ENCODE measurements at regions not wholly inside any gene's neighbourhood (a gene's known extent, or its start where the extent isn't known, plus 50 kb on each side); places are given as distances from the start of the nearest gene placed in this dataset.
A peak's percentile ranks its signal among the peaks of the same experiment; 100 is the strongest.

GRCh38 chr6:139925894-139926641, 551.6 kb upstream of the CITED2 start:
- H3K4me3 ChIP-seq (ENCODE audit: low read length) = no peak overlapping the region
- peaks cover 6% of the 10 kb centered on the region for H3K4me1 ChIP-seq (ENCODE audit: insufficient read depth, low read length)
- H3K9me3 ChIP-seq (ENCODE audit: low read length) = no peaks in the 10 kb centered on the region
- H3K27me3 ChIP-seq (ENCODE audit: insufficient read depth, low read length) = no peaks in the 10 kb centered on the region
- H2AFZ ChIP-seq (ENCODE audit: low read depth, low read length) = no peak overlapping the region
- no peaks in the 10 kb centered on the region for H3K36me3 ChIP-seq (ENCODE audit: insufficient read depth, low read length)

- Histone ChIP-seq H3K36me3 (ENCODE audit: insufficient read depth, low read length) (no peaks in the 10 kb centered on the region), H2AFZ (ENCODE audit: low read depth, low read length) (no peak overlapping the region), H3K4me1 (ENCODE audit: insufficient read depth, low read length) (peaks cover 22% of the 10 kb centered on the region), H3K4me3 (ENCODE audit: low read length) (no peak overlapping the region), H3K9me3 (ENCODE audit: low read length) (no peaks in the 10 kb centered on the region), H3K27me3 (ENCODE audit: insufficient read depth, low read length) (no peaks in the 10 kb centered on the region)
These were observed 549.6 kb upstream of the CITED2 start for GRCh38 chr6:139923964-139924475.

DNA sequence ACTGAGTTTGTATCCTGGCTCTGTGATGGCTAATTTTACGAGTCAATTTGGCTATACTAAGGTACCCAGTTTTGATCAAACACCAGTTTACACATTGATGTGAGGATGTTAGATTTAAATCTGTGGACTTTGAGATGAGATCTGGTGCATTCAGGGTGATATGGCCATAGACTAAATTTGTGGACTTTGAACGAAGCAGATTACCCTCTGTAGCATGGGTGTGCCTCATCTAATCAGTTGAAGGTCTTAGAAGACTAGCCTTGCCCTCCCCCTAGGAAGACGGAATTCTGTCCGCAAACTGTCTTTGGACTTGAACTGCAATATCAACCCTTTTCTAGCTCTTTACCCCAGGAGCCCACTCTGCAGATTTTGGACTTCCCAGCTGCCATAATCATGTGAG, 547.8 kb upstream of the CITED2 start:
- no peaks in the 10 kb centered on the region for H3K27me3 ChIP-seq (ENCODE audit: insufficient read depth, low read length)
- no peaks in the 10 kb centered on the region for H3K36me3 ChIP-seq (ENCODE audit: insufficient read depth, low read length)
- H3K4me1 ChIP-seq (ENCODE audit: insufficient read depth, low read length) = peaks cover 38% of the 10 kb centered on the region
- no peak overlapping the region for H3K4me3 ChIP-seq (ENCODE audit: low read length)
- H3K9me3 ChIP-seq (ENCODE audit: low read length) = no peaks in the 10 kb centered on the region
- no peak overlapping the region for H2AFZ ChIP-seq (ENCODE audit: low read depth, low read length)

DNA sequence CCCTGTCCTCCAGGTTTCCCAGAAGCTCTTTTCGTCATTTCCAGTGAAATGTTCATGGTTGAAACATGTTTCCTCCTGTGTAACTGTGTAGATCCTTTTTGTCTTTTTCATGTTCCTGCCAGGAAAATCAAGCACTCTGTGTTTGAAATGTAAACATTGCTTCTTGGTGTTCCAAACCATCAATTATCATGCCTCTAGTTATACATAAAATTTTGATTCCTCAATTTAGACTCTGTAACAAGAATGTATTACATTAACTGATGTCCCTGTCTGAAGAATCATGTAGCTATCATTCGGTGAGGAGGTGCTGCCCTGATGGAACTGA, 546.3 kb upstream of the CITED2 start:
- peak overlapping the region; percentile 68 for H2AFZ ChIP-seq (ENCODE audit: low read depth, low read length)
- H3K27me3 ChIP-seq (ENCODE audit: insufficient read depth, low read length) = no peaks in the 10 kb centered on the region
- H3K36me3 ChIP-seq (ENCODE audit: insufficient read depth, low read length) = no peaks in the 10 kb centered on the region
- no peak overlapping the region for H3K4me3 ChIP-seq (ENCODE audit: low read length)
- H3K9me3 ChIP-seq (ENCODE audit: low read length) = no peaks in the 10 kb centered on the region
- peaks cover 32% of the 10 kb centered on the region for H3K4me1 ChIP-seq (ENCODE audit: insufficient read depth, low read length)

DNA sequence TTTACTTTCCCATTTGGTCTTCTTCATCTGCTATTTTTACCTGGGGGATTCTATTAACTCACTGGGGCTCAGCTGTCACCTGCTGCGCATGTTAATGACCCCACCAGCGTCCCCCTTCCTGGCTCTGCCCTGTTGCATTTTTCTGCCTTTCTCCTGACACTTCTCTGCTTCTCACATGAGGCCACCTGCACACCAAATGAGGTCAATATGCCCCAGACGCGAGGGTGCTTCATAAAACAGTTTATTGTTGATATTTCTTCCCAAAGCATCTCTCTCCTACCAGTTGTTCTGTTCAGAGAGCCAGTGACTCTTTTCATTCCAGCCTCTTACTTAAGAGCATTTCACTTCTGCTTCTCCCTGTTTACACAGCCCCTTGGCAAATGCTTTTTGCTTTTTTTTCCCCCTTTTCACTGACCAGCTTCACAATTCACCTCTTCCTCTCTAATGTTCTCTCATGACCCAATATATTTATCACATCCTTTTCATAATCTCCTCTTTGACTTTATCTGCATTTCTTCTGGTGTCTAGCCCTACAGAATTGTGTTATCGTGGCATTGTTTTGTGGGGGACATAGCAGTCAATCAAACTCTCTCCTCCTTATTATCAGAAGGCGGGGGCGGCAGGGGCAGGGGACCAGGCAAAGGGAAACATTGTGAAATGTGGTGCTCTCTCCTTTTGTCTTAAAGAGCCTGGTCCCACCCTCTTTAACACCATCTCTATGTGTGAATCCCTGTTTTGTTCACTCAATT, 545.8 kb upstream of the CITED2 start:
- Histone ChIP-seq H2AFZ (ENCODE audit: low read depth, low read length) (peak overlapping the region; percentile 68), H3K36me3 (ENCODE audit: insufficient read depth, low read length) (no peaks in the 10 kb centered on the region), H3K27me3 (ENCODE audit: insufficient read depth, low read length) (no peaks in the 10 kb centered on the region), H3K4me3 (ENCODE audit: low read length) (no peak overlapping the region), H3K9me3 (ENCODE audit: low read length) (no peaks in the 10 kb centered on the region), H3K4me1 (ENCODE audit: insufficient read depth, low read length) (peaks cover 32% of the 10 kb centered on the region)

DNA sequence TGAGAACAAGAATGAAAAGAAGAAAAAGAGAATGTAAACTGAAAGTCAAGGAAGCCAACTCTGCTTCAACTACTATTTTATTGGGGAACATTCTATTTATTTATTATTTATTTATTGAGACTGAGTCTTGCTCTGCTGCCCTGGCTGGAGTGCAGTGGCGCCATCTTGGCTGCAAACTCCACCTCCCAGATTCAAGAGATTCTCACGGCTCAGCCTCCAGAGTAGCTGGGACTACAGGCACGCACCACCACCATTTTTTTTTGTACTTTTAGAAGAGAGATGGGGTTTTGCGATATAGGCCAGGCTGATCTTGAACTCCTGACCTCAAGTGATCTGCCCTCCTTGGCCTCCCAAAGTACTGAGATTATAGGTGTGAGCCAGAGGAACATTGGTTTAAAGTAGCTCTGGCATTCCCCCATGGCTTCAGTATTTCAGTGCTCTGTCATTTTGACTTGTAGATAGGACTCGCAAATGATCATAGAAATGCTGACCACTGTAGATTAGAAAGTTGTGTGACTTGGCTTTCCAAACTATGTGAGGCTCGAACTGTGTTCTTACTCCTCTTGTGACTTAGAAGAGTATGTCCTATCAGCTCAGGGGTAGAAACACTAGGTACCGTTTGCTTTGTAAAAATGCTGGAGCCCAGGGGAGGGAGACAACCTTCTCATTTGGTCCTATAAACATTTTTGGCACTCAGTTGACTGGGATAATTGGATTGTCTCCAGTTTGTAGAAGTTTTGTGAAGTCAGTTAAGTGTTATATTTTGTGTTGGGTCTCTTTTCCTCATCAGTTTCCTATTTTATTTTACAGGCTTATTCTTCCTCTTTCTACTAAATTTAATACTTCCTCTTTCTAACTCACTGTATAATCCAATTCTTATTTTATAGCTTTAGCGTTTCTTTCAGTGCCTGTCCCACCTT, 544.9 kb upstream of the CITED2 start:
- Histone ChIP-seq H3K9me3 (ENCODE audit: low read length) (no peaks in the 10 kb centered on the region), H2AFZ (ENCODE audit: low read depth, low read length) (peak overlapping the region; percentile 68), H3K4me1 (ENCODE audit: insufficient read depth, low read length) (peaks cover 32% of the 10 kb centered on the region), H3K4me3 (ENCODE audit: low read length) (no peak overlapping the region), H3K27me3 (ENCODE audit: insufficient read depth, low read length) (no peaks in the 10 kb centered on the region), H3K36me3 (ENCODE audit: insufficient read depth, low read length) (no peaks in the 10 kb centered on the region)

DNA sequence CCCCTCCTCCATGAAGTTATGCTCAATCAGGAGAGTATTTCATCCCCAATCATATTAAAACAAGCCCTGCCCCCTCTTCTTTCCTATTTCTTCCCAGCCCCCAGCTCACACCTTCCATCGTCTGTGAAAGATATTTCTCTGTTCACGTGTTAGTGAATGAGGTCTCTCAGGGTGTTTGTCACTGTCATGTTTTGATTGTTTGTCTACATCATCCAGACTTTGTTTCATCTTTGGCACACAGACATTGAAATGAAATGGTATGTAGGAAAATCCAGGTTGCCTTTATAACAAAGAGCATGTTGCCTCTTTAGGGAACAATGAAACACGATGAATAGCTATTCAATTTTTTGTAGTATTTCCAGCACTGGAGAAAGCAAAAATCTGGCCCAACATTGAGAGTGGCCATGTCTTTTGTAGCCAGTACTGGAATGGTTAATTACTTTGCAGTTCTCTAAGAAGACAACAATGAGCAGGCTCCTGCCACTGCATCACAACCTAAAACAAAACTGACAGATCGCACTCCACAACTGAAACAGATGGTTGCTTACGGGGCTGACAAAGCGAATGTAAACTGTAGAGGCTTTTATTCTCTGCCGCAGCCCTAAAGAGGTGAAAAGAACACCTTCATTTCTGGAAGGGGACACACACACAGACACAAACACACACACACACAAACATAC, 543.6 kb upstream of the CITED2 start:
- H3K27me3 ChIP-seq (ENCODE audit: insufficient read depth, low read length) = no peaks in the 10 kb centered on the region
- no peak overlapping the region for H3K4me3 ChIP-seq (ENCODE audit: low read length)
- peak overlapping the region; percentile 19 for H2AFZ ChIP-seq (ENCODE audit: low read depth, low read length)
- no peaks in the 10 kb centered on the region for H3K36me3 ChIP-seq (ENCODE audit: insufficient read depth, low read length)
- no peaks in the 10 kb centered on the region for H3K9me3 ChIP-seq (ENCODE audit: low read length)
- peaks cover 32% of the 10 kb centered on the region for H3K4me1 ChIP-seq (ENCODE audit: insufficient read depth, low read length)

DNA sequence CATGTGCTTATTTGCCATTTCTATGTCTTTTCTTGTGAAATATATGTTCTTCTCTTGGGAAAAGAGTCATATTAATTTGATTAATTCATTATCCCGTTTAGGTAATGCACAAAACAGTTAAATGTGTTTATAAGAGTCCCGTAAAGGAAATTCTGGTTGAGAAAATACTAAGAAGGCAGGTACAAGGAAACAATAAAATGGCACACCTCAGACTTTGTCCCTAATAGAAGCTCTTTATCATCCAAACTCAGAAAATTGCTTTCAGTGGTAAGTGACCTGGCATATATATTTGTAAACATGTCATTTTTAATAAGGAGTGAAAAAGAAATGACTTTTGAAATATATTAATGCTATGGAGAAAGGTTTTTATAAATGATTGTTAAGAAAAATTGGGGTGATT, 540.5 kb upstream of the CITED2 start:
- Histone ChIP-seq H3K4me3 (ENCODE audit: low read length) (no peak overlapping the region), H3K4me1 (ENCODE audit: insufficient read depth, low read length) (peaks cover 21% of the 10 kb centered on the region), H2AFZ (ENCODE audit: low read depth, low read length) (no peak overlapping the region), H3K9me3 (ENCODE audit: low read length) (no peaks in the 10 kb centered on the region), H3K36me3 (ENCODE audit: insufficient read depth, low read length) (no peaks in the 10 kb centered on the region), H3K27me3 (ENCODE audit: insufficient read depth, low read length) (no peaks in the 10 kb centered on the region)

GRCh38 chr6:139912735-139913400, 538.4 kb upstream of the CITED2 start:
- Histone ChIP-seq H3K27me3 (ENCODE audit: insufficient read depth, low read length) (no peaks in the 10 kb centered on the region), H3K4me1 (ENCODE audit: insufficient read depth, low read length) (peaks cover 5% of the 10 kb centered on the region), H3K36me3 (ENCODE audit: insufficient read depth, low read length) (no peaks in the 10 kb centered on the region), H2AFZ (ENCODE audit: low read depth, low read length) (no peak overlapping the region), H3K4me3 (ENCODE audit: low read length) (no peak overlapping the region), H3K9me3 (ENCODE audit: low read length) (no peaks in the 10 kb centered on the region)

DNA sequence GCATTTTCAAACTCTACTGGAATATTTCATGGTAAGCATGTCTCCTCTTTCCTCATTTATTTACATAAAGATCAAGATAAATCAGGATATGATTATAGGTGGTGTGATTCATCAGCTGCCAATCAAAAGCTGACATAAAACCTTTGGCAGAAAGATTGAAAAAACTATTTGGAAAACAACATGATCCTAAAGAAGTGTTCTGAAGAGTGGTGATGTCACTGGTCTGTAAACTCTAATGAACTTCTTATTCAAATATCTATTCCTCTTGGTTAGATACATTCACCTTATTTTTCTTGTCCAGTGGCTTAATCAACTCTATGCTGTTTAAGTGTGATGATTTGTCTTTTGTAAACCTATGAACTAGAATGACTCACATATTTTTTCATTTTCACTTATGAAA, 535.5 kb upstream of the CITED2 start:
- no peak overlapping the region for H3K4me3 ChIP-seq (ENCODE audit: low read length)
- peaks cover 11% of the 10 kb centered on the region for H3K4me1 ChIP-seq (ENCODE audit: insufficient read depth, low read length)
- no peaks in the 10 kb centered on the region for H3K36me3 ChIP-seq (ENCODE audit: insufficient read depth, low read length)
- no peak overlapping the region for H2AFZ ChIP-seq (ENCODE audit: low read depth, low read length)
- H3K27me3 ChIP-seq (ENCODE audit: insufficient read depth, low read length) = no peaks in the 10 kb centered on the region
- no peaks in the 10 kb centered on the region for H3K9me3 ChIP-seq (ENCODE audit: low read length)

GRCh38 chr6:139905404-139906052, 531.1 kb upstream of the CITED2 start:
- no peaks in the 10 kb centered on the region for H3K9me3 ChIP-seq (ENCODE audit: low read length)
- H3K27me3 ChIP-seq (ENCODE audit: insufficient read depth, low read length) = no peaks in the 10 kb centered on the region
- H3K4me3 ChIP-seq (ENCODE audit: low read length) = no peak overlapping the region
- peaks cover 13% of the 10 kb centered on the region for H3K4me1 ChIP-seq (ENCODE audit: insufficient read depth, low read length)
- no peaks in the 10 kb centered on the region for H3K36me3 ChIP-seq (ENCODE audit: insufficient read depth, low read length)
- peak overlapping the region; percentile 84 for H2AFZ ChIP-seq (ENCODE audit: low read depth, low read length)

DNA sequence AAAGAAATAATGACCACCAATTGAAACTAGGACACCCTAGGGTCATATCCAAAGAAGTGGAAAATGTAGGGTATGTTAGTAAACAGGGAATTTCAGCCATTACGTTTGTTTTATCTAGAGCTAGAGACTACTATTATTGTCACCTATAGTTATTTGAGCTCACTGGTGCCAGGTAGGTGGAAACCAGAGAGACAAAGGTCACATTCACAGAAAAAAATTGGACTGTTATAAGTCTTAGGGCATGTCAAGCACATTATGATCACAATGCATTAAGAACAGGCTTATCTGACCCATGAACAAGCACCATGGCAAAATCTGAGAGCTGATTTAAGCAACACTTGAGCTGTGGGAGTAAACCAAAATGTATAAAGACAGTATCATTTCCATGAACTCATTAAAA, 530.1 kb upstream of the CITED2 start:
- Histone ChIP-seq H3K27me3 (ENCODE audit: insufficient read depth, low read length) (no peaks in the 10 kb centered on the region), H3K4me3 (ENCODE audit: low read length) (no peak overlapping the region), H3K9me3 (ENCODE audit: low read length) (no peaks in the 10 kb centered on the region), H3K36me3 (ENCODE audit: insufficient read depth, low read length) (no peaks in the 10 kb centered on the region), H2AFZ (ENCODE audit: low read depth, low read length) (no peak overlapping the region), H3K4me1 (ENCODE audit: insufficient read depth, low read length) (peaks cover 13% of the 10 kb centered on the region)

All from neuron (in vitro differentiated cells).